ENCODE measurements at regions not wholly inside any gene's neighbourhood (a gene's known extent, or its start where the extent isn't known, plus 50 kb on each side); places are given as distances from the start of the nearest gene placed in this dataset.

DNA sequence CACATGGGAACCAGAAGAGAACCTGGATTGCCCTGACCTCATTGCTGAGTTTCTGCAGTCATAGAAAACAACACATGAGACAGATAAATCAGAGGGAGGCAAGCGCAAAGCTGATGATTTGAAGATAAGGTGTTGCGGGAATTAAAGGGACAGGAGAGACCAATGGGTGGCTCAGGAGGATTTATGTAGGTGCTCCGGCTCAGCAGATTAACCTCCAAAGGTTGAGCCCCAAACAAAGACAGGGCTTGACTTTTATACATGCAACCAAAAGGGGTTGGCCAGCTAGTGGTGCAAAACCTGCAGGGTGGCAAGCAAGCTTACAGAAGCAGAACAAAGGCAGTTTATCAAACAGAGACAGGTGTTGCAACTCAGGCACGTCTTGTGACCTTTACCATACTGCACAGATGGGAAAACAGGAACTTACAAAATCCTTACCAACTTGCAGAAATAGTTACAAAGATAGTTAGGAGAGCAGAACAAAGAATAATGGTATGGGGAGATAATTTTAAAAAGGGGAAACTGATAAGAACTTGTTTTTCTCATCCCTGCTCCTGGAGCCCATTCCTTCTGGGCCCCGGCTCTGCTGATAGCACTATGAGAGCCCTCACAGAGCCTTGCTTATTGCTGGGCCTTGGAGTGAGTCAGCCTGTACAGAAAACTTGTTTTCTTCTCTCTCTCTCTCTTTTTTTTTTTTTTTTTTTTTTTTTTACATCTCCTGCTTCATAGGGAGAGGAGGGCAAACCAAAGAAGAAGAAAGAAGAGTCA is 93.6 kb downstream of the SNRPE start:
- H3K4me2 ChIP-seq, result no peak overlapping the region
- peaks cover 3% of the 10 kb centered on the region; the same call in 1 of the 2 replicates for H3K36me3 ChIP-seq (ENCODE audit: insufficient read depth)
- H3K4me3 Mint-ChIP-seq, result no peak overlapping the region
- H3K4me1 Mint-ChIP-seq, result no peaks in the 10 kb centered on the region; the same call in 2 of the 3 replicates
- H3K4me3 ChIP-seq, result no peak overlapping the region
- H3K9me3 Mint-ChIP-seq, result peaks cover 64% of the 10 kb centered on the region
- H2AFZ ChIP-seq, result no peak overlapping the region
- no peaks in the 10 kb centered on the region for H3K27me3 ChIP-seq (ENCODE audit: insufficient read depth)
- no peaks in the 10 kb centered on the region for H3K79me2 ChIP-seq (replicated peaks; ENCODE audit: insufficient read depth)
- H4K20me1 ChIP-seq (replicated peaks; ENCODE audit: insufficient read depth), result no peaks in the 10 kb centered on the region
- H3K27ac ChIP-seq (ENCODE audit: low read depth), result no peak overlapping the region
- peaks cover 31% of the 10 kb centered on the region for H3K36me3 Mint-ChIP-seq (ENCODE audit: low read depth)
- DNase-seq (ENCODE audit: low spot score) (peak; percentile 6), ATAC-seq (no peak)
- no peaks in the 10 kb centered on the region for H3K4me1 ChIP-seq (ENCODE audit: insufficient read depth)
- TF ChIP-seq JUNB (IDR thresholded peaks at IDR 0.05; ENCODE audit: unreplicated experiment) (no peak), CTCF (conservative IDR thresholded peaks at IDR 0.05; ENCODE audit: low read depth in 2 of 2) (no peak), ZNF114 (CRISPR knock-in tag; IDR thresholded peaks at IDR 0.05) (no peak), ETS1 (IDR thresholded peaks at IDR 0.05) (no peak), ZNF331 (CRISPR knock-in tag; IDR thresholded peaks at IDR 0.05; ENCODE audit: low read depth) (no peak), CREB1 (CRISPR knock-in tag; IDR thresholded peaks at IDR 0.05; ENCODE audit: low read depth) (no peak), EZH2 (IDR thresholded peaks at IDR 0.05; ENCODE audit: low read depth, unreplicated experiment) (no peak), STAT1 (IDR thresholded peaks at IDR 0.05; ENCODE audit: unreplicated experiment) (no peak), EZH2phosphoT487 (IDR thresholded peaks at IDR 0.05; ENCODE audit: unreplicated experiment) (no peak), POLR2AphosphoS5 (IDR thresholded peaks at IDR 0.05; ENCODE audit: low read depth) (no peak), NANOG (IDR thresholded peaks at IDR 0.05; ENCODE audit: borderline replicate concordance) (no peak)
- TF ChIP-seq, protein P1, sequence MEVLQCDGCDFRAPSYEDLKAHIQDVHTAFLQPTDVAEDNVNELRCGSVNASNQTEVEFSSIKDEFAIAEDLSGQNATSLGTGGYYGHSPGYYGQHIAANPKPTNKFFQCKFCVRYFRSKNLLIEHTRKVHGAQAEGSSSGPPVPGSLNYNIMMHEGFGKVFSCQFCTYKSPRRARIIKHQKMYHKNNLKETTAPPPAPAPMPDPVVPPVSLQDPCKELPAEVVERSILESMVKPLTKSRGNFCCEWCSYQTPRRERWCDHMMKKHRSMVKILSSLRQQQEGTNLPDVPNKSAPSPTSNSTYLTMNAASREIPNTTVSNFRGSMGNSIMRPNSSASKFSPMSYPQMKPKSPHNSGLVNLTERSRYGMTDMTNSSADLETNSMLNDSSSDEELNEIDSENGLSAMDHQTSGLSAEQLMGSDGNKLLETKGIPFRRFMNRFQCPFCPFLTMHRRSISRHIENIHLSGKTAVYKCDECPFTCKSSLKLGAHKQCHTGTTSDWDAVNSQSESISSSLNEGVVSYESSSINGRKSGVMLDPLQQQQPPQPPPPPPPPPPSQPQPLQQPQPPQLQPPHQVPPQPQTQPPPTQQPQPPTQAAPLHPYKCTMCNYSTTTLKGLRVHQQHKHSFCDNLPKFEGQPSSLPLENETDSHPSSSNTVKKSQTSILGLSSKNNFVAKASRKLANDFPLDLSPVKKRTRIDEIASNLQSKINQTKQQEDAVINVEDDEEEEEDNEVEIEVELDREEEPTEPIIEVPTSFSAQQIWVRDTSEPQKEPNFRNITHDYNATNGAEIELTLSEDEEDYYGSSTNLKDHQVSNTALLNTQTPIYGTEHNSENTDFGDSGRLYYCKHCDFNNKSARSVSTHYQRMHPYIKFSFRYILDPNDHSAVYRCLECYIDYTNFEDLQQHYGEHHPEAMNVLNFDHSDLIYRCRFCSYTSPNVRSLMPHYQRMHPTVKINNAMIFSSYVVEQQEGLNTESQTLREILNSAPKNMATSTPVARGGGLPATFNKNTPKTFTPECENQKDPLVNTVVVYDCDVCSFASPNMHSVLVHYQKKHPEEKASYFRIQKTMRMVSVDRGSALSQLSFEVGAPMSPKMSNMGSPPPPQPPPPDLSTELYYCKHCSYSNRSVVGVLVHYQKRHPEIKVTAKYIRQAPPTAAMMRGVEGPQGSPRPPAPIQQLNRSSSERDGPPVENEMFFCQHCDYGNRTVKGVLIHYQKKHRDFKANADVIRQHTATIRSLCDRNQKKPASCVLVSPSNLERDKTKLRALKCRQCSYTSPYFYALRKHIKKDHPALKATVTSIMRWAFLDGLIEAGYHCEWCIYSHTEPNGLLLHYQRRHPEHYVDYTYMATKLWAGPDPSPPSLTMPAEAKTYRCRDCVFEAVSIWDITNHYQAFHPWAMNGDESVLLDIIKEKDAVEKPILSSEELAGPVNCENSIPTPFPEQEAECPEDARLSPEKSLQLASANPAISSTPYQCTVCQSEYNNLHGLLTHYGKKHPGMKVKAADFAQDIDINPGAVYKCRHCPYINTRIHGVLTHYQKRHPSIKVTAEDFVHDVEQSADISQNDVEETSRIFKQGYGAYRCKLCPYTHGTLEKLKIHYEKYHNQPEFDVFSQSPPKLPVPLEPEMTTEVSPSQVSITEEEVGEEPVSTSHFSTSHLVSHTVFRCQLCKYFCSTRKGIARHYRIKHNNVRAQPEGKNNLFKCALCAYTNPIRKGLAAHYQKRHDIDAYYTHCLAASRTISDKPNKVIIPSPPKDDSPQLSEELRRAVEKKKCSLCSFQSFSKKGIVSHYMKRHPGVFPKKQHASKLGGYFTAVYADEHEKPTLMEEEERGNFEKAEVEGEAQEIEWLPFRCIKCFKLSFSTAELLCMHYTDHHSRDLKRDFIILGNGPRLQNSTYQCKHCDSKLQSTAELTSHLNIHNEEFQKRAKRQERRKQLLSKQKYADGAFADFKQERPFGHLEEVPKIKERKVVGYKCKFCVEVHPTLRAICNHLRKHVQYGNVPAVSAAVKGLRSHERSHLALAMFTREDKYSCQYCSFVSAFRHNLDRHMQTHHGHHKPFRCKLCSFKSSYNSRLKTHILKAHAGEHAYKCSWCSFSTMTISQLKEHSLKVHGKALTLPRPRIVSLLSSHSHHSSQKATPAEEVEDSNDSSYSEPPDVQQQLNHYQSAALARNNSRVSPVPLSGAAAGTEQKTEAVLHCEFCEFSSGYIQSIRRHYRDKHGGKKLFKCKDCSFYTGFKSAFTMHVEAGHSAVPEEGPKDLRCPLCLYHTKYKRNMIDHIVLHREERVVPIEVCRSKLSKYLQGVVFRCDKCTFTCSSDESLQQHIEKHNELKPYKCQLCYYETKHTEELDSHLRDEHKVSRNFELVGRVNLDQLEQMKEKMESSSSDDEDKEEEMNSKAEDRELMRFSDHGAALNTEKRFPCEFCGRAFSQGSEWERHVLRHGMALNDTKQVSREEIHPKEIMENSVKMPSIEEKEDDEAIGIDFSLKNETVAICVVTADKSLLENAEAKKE (CRISPR knock-in tag; IDR thresholded peaks at IDR 0.05), result no peak
- TF ChIP-seq, protein P2, sequence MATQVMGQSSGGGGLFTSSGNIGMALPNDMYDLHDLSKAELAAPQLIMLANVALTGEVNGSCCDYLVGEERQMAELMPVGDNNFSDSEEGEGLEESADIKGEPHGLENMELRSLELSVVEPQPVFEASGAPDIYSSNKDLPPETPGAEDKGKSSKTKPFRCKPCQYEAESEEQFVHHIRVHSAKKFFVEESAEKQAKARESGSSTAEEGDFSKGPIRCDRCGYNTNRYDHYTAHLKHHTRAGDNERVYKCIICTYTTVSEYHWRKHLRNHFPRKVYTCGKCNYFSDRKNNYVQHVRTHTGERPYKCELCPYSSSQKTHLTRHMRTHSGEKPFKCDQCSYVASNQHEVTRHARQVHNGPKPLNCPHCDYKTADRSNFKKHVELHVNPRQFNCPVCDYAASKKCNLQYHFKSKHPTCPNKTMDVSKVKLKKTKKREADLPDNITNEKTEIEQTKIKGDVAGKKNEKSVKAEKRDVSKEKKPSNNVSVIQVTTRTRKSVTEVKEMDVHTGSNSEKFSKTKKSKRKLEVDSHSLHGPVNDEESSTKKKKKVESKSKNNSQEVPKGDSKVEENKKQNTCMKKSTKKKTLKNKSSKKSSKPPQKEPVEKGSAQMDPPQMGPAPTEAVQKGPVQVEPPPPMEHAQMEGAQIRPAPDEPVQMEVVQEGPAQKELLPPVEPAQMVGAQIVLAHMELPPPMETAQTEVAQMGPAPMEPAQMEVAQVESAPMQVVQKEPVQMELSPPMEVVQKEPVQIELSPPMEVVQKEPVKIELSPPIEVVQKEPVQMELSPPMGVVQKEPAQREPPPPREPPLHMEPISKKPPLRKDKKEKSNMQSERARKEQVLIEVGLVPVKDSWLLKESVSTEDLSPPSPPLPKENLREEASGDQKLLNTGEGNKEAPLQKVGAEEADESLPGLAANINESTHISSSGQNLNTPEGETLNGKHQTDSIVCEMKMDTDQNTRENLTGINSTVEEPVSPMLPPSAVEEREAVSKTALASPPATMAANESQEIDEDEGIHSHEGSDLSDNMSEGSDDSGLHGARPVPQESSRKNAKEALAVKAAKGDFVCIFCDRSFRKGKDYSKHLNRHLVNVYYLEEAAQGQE (IDR thresholded peaks at IDR 0.05; ENCODE audit: unreplicated experiment), result no peak
- H3K27ac Mint-ChIP-seq, result no peak overlapping the region
- H3K27me3 Mint-ChIP-seq (ENCODE audit: insufficient read depth, low read depth, poor library complexity), result peaks cover 4% of the 10 kb centered on the region
- H3F3A ChIP-seq (replicated peaks; ENCODE audit: low read depth), result no peaks in the 10 kb centered on the region
- H3K9me2 ChIP-seq (ENCODE audit: insufficient read depth), result no peaks in the 10 kb centered on the region
